ENCODE measurements at regions not wholly inside any gene's neighbourhood (a gene's known extent, or its start where the extent isn't known, plus 50 kb on each side); places are given as distances from the start of the nearest gene placed in this dataset.

- FAIRE-seq: no peak
Measured at GRCh38 chr13:80001510-80001842, 339.4 kb downstream of the SPRY2 start.

GRCh38 chr13:80000684-80001509, 340.0 kb downstream of the SPRY2 start:
- peak overlapping the region; percentile 9 for H2AFZ ChIP-seq (ENCODE audit: control insufficient read depth, low read length)

More at GRCh38 chr13:80001510-80001842, 339.4 kb downstream of the SPRY2 start:
- dilution Hi-C loops (cut with MboI; ENCODE audit: extremely low pct_ligation_motif_present, low sequenced_read_pairs): no loop called here
- H3K4me2 ChIP-seq (ENCODE audit: control insufficient read depth, extremely low read depth, insufficient read depth, low read depth, low read length): no peak overlapping the region
- H3K9me1 ChIP-seq (ENCODE audit: control insufficient read depth, extremely low read depth, insufficient read depth, low read length): no peaks in the 10 kb centered on the region
- DNase-seq (ENCODE audit: low read depth, low spot score): no peak
- H3K9me3 ChIP-seq (ENCODE audit: control insufficient read depth, low read depth, low read length): no peaks in the 10 kb centered on the region
- no peak overlapping the region for H3K27ac ChIP-seq (ENCODE audit: control insufficient read depth, insufficient read depth, low read length)
- H3K36me3 ChIP-seq (ENCODE audit: control insufficient read depth in 2 of 2, extremely low read depth in 1 of 2, insufficient read depth in 2 of 2, low read length in 2 of 2): no peaks in the 10 kb centered on the region
- H4K20me1 ChIP-seq (ENCODE audit: control insufficient read depth, extremely low read depth, insufficient read depth, low read length): no peaks in the 10 kb centered on the region
- H3K9ac ChIP-seq (ENCODE audit: control insufficient read depth, extremely low read depth, insufficient read depth, low read length): no peak overlapping the region
- H3K4me3 ChIP-seq (ENCODE audit: control insufficient read depth in 2 of 3, extremely low read depth in 1 of 3, insufficient read depth in 2 of 3, low read depth in 1 of 3, low read length in 3 of 3): no peak overlapping the region
- no peaks in the 10 kb centered on the region for H3K27me3 ChIP-seq (ENCODE audit: control insufficient read depth, extremely low read depth, insufficient read depth, low read length)
- TF ChIP-seq CTCF (optimal IDR thresholded peaks at IDR 0.05 in 1 of 3, IDR thresholded peaks at IDR 0.05 in 1 of 3, conservative IDR thresholded peaks at IDR 0.05 in 1 of 3; ENCODE audit: extremely low read depth in 1 of 3, insufficient read depth in 2 of 3, low read length in 3 of 3): no peak
- no peak for TF ChIP-seq EZH2 (IDR thresholded peaks at IDR 0.05; ENCODE audit: low read length)
- no peaks in the 10 kb centered on the region for H3K79me2 ChIP-seq (ENCODE audit: control insufficient read depth, insufficient read depth, low read length)
- H2AFZ ChIP-seq (ENCODE audit: control insufficient read depth, low read length): peak overlapping the region; percentile 16
- H3K4me1 ChIP-seq (ENCODE audit: control insufficient read depth, extremely low read depth, insufficient read depth, low read length): no peaks in the 10 kb centered on the region

More at GRCh38 chr13:80000684-80001509, 340.0 kb downstream of the SPRY2 start:
- H3K4me2 ChIP-seq (ENCODE audit: control insufficient read depth, extremely low read depth, insufficient read depth, low read depth, low read length): no peak overlapping the region
- H3K27ac ChIP-seq (ENCODE audit: control insufficient read depth, insufficient read depth, low read length): no peak overlapping the region
- dilution Hi-C loops (cut with MboI; ENCODE audit: extremely low pct_ligation_motif_present, low sequenced_read_pairs): no loop called here
- no peaks in the 10 kb centered on the region for H3K4me1 ChIP-seq (ENCODE audit: control insufficient read depth, extremely low read depth, insufficient read depth, low read length)
- TF ChIP-seq CTCF (optimal IDR thresholded peaks at IDR 0.05 in 1 of 3, IDR thresholded peaks at IDR 0.05 in 1 of 3, conservative IDR thresholded peaks at IDR 0.05 in 1 of 3; ENCODE audit: extremely low read depth in 1 of 3, insufficient read depth in 2 of 3, low read length in 3 of 3) (no peak), EZH2 (IDR thresholded peaks at IDR 0.05; ENCODE audit: low read length) (no peak)
- H3K79me2 ChIP-seq (ENCODE audit: control insufficient read depth, insufficient read depth, low read length): no peaks in the 10 kb centered on the region
- FAIRE-seq (no peak), DNase-seq (ENCODE audit: low read depth, low spot score) (no peak)
- no peaks in the 10 kb centered on the region for H3K9me1 ChIP-seq (ENCODE audit: control insufficient read depth, extremely low read depth, insufficient read depth, low read length)
- H3K9me3 ChIP-seq (ENCODE audit: control insufficient read depth, low read depth, low read length): no peaks in the 10 kb centered on the region
- no peaks in the 10 kb centered on the region for H3K36me3 ChIP-seq (ENCODE audit: control insufficient read depth in 2 of 2, extremely low read depth in 1 of 2, insufficient read depth in 2 of 2, low read length in 2 of 2)
- no peak overlapping the region for H3K9ac ChIP-seq (ENCODE audit: control insufficient read depth, extremely low read depth, insufficient read depth, low read length)
- no peak overlapping the region for H3K4me3 ChIP-seq (ENCODE audit: control insufficient read depth in 2 of 3, extremely low read depth in 1 of 3, insufficient read depth in 2 of 3, low read depth in 1 of 3, low read length in 3 of 3)
- H4K20me1 ChIP-seq (ENCODE audit: control insufficient read depth, extremely low read depth, insufficient read depth, low read length): no peaks in the 10 kb centered on the region
- H3K27me3 ChIP-seq (ENCODE audit: control insufficient read depth, extremely low read depth, insufficient read depth, low read length): no peaks in the 10 kb centered on the region

Measured in keratinocyte (primary cell).